ENCODE measurements at regions not wholly inside any gene's neighbourhood (a gene's known extent, or its start where the extent isn't known, plus 50 kb on each side); places are given as distances from the start of the nearest gene placed in this dataset.

GRCh38 chr22:49308300-49308699, 519.4 kb downstream of the BRD1 start:
- peaks cover 0 to 7% of the 10 kb centered on the region in 2 experiments; a peak in 1 of 4 replicates for H3K4me1 ChIP-seq (ENCODE audit: control insufficient read depth in 1 of 2, insufficient read depth in 2 of 2, low read length in 2 of 2)
- peaks cover 46% of the 10 kb centered on the region for H3K27me3 ChIP-seq (ENCODE audit: insufficient read depth, low read length)
- CTCF ChIA-PET, result interaction anchor here (1.6 to 1.8 kb wide), 2 partner anchors 9 to 262 kb away, joined by 7 to 8 read pairs; no protein-coding TSS in a partner anchor
- H4K20me1 ChIP-seq (ENCODE audit: insufficient read depth), result no peaks in the 10 kb centered on the region
- no TSS peak for BruUV-seq (replicated peaks)
- RAD21 ChIA-PET (ENCODE audit: low non-redundant PET in 1 of 2, low total read pairs in 2 of 2, uncharacterized antibody in 2 of 2, unreplicated experiment in 2 of 2), result interaction anchor here in 1 of 2 experiments (0.9 kb wide), 1 partner anchor 262 kb away, joined by 3 read pairs; no protein-coding TSS in a partner anchor
- H3K9me2 ChIP-seq (ENCODE audit: insufficient read depth), result no peaks in the 10 kb centered on the region
- POLR2A ChIA-PET, result no interaction called here
- DNase-seq (ENCODE audit: low read depth, low spot score) (no peak), ATAC-seq (no peak)
- H3K4me3 ChIP-seq (replicated peaks in 1 of 2; ENCODE audit: low read depth in 1 of 2, low read length in 2 of 2), result no peak overlapping the region
- no peaks in the 10 kb centered on the region for H3K9me3 ChIP-seq (ENCODE audit: control insufficient read depth in 1 of 2, insufficient read depth in 1 of 2, low read depth in 1 of 2, low read length in 2 of 2)
- H3K36me3 ChIP-seq (ENCODE audit: control insufficient read depth in 1 of 2, insufficient read depth in 2 of 2, low read length in 2 of 2), result no peaks in the 10 kb centered on the region
- H3K4me2 ChIP-seq (ENCODE audit: low read length), result no peak overlapping the region
- H2AFZ ChIP-seq (ENCODE audit: low read depth, low read length, poor library complexity, severe bottlenecking), result no peak overlapping the region
- TF ChIP-seq TCF7L2 (IDR thresholded peaks at IDR 0.05; ENCODE audit: borderline replicate concordance, extremely low read depth, insufficient read depth, insufficient read length) (no peak), ZNF274 (IDR thresholded peaks at IDR 0.05; ENCODE audit: low read depth, low read length) (no peak), JUND (IDR thresholded peaks at IDR 0.05) (no peak), ATF3 (IDR thresholded peaks at IDR 0.05) (no peak), REST (IDR thresholded peaks at IDR 0.05; ENCODE audit: low read depth) (no peak)
- no peaks in the 10 kb centered on the region for H3K79me2 ChIP-seq (ENCODE audit: insufficient read depth, low read length)
- intact Hi-C loops (cut with micrococcal nuclease), result no loop called here
- H3K9ac ChIP-seq (ENCODE audit: low read length), result no peak overlapping the region
- no peak overlapping the region for H3K27ac ChIP-seq (ENCODE audit: low read depth, low read length)
